Stimulated activated naive CD8-positive, alpha-beta T cell treated with anti-CD3 and anti-CD28 coated beads, Interleukin-15, Interleukin-2, amounts not matched to agents 100 ng/mL and 50 ng/mL, for 24 hours (primary cell): ENCODE measurements at regions not wholly inside any gene's neighbourhood (a gene's known extent, or its start where the extent isn't known, plus 50 kb on each side); places are given as distances from the start of the nearest gene placed in this dataset.

Experiments used
- H3K27ac Mint-ChIP-seq: one replicate; pipeline ENCODE4 v1.8.0; 2021; ENCODE audit warnings: mild to moderate bottlenecking, mixed read lengths
- H3K27me3 Mint-ChIP-seq: one replicate; pipeline ENCODE4 v1.8.0; 2021; ENCODE audit warnings: mixed read lengths
- H3K36me3 Mint-ChIP-seq: one replicate; pipeline ENCODE4 v1.8.0; 2021; ENCODE audit warnings: low read depth, mixed read lengths
- H3K4me1 Mint-ChIP-seq: one replicate; pipeline ENCODE4 v1.8.0; 2021; ENCODE audit warnings: low read depth, mixed read lengths
- H3K4me3 Mint-ChIP-seq: one replicate; pipeline ENCODE4 v1.8.0; 2021; ENCODE audit warnings: mild to moderate bottlenecking, mixed read lengths
- H3K9me3 Mint-ChIP-seq: one replicate; pipeline ENCODE4 v1.8.0; 2021; ENCODE audit warnings: mixed read lengths

GRCh38 chr2:239816576-239817467, 208.3 kb downstream of the NDUFA10 start:
- H3K27me3 Mint-ChIP-seq, result no peaks in the 10 kb centered on the region
- H3K4me3 Mint-ChIP-seq, result no peak overlapping the region
- no peaks in the 10 kb centered on the region for H3K9me3 Mint-ChIP-seq
- H3K36me3 Mint-ChIP-seq, result no peaks in the 10 kb centered on the region
- H3K4me1 Mint-ChIP-seq, result no peaks in the 10 kb centered on the region
- no peak overlapping the region for H3K27ac Mint-ChIP-seq

- no peaks in the 10 kb centered on the region for H3K36me3 Mint-ChIP-seq
- no peaks in the 10 kb centered on the region for H3K27me3 Mint-ChIP-seq
- H3K27ac Mint-ChIP-seq, result no peak overlapping the region
- no peaks in the 10 kb centered on the region for H3K9me3 Mint-ChIP-seq
- no peak overlapping the region for H3K4me3 Mint-ChIP-seq
- no peaks in the 10 kb centered on the region for H3K4me1 Mint-ChIP-seq
These were observed 209.5 kb downstream of the NDUFA10 start for GRCh38 chr2:239815671-239816070.

GRCh38 chr2:239814861-239815601, 210.1 kb downstream of the NDUFA10 start:
- no peaks in the 10 kb centered on the region for H3K4me1 Mint-ChIP-seq
- no peak overlapping the region for H3K4me3 Mint-ChIP-seq
- no peaks in the 10 kb centered on the region for H3K27me3 Mint-ChIP-seq
- H3K9me3 Mint-ChIP-seq, result no peaks in the 10 kb centered on the region
- no peak overlapping the region for H3K27ac Mint-ChIP-seq
- no peaks in the 10 kb centered on the region for H3K36me3 Mint-ChIP-seq

- no peaks in the 10 kb centered on the region for H3K4me1 Mint-ChIP-seq
- H3K36me3 Mint-ChIP-seq, result no peaks in the 10 kb centered on the region
- no peaks in the 10 kb centered on the region for H3K9me3 Mint-ChIP-seq
- no peak overlapping the region for H3K4me3 Mint-ChIP-seq
- H3K27ac Mint-ChIP-seq, result no peak overlapping the region
- H3K27me3 Mint-ChIP-seq, result no peaks in the 10 kb centered on the region
These were observed 210.9 kb downstream of the NDUFA10 start for GRCh38 chr2:239814116-239814860.

- Mint-ChIP-seq H3K4me1 (no peaks in the 10 kb centered on the region), H3K36me3 (no peaks in the 10 kb centered on the region), H3K4me3 (no peak overlapping the region), H3K27ac (no peak overlapping the region), H3K27me3 (no peaks in the 10 kb centered on the region), H3K9me3 (no peaks in the 10 kb centered on the region)
These were observed 211.7 kb downstream of the NDUFA10 start for GRCh38 chr2:239813261-239814115.

GRCh38 chr2:239811806-239812560, 213.2 kb downstream of the NDUFA10 start:
- Mint-ChIP-seq H3K27me3 (no peaks in the 10 kb centered on the region), H3K9me3 (no peaks in the 10 kb centered on the region), H3K27ac (no peak overlapping the region), H3K4me1 (no peaks in the 10 kb centered on the region), H3K4me3 (no peak overlapping the region), H3K36me3 (no peaks in the 10 kb centered on the region)

GRCh38 chr2:239811111-239811781, 213.9 kb downstream of the NDUFA10 start:
- no peaks in the 10 kb centered on the region for H3K9me3 Mint-ChIP-seq
- no peaks in the 10 kb centered on the region for H3K27me3 Mint-ChIP-seq
- no peaks in the 10 kb centered on the region for H3K36me3 Mint-ChIP-seq
- H3K4me1 Mint-ChIP-seq, result no peaks in the 10 kb centered on the region
- no peak overlapping the region for H3K27ac Mint-ChIP-seq
- no peak overlapping the region for H3K4me3 Mint-ChIP-seq

GRCh38 chr2:239809391-239809790, 215.8 kb downstream of the NDUFA10 start:
- Mint-ChIP-seq H3K27me3 (no peaks in the 10 kb centered on the region), H3K9me3 (no peaks in the 10 kb centered on the region), H3K4me3 (no peak overlapping the region), H3K4me1 (no peaks in the 10 kb centered on the region), H3K27ac (no peak overlapping the region), H3K36me3 (no peaks in the 10 kb centered on the region)

GRCh38 chr2:239807568-239807967, 217.6 kb downstream of the NDUFA10 start:
- Mint-ChIP-seq H3K4me1 (no peaks in the 10 kb centered on the region), H3K36me3 (no peaks in the 10 kb centered on the region), H3K4me3 (no peak overlapping the region), H3K9me3 (no peaks in the 10 kb centered on the region), H3K27me3 (no peaks in the 10 kb centered on the region), H3K27ac (no peak overlapping the region)

GRCh38 chr2:239806758-239807434, 218.2 kb downstream of the NDUFA10 start:
- H3K4me3 Mint-ChIP-seq, result no peak overlapping the region
- peaks cover 3% of the 10 kb centered on the region for H3K27me3 Mint-ChIP-seq
- H3K4me1 Mint-ChIP-seq, result no peaks in the 10 kb centered on the region
- no peaks in the 10 kb centered on the region for H3K36me3 Mint-ChIP-seq
- no peak overlapping the region for H3K27ac Mint-ChIP-seq
- no peaks in the 10 kb centered on the region for H3K9me3 Mint-ChIP-seq

- no peak overlapping the region for H3K27ac Mint-ChIP-seq
- no peaks in the 10 kb centered on the region for H3K9me3 Mint-ChIP-seq
- no peaks in the 10 kb centered on the region for H3K4me1 Mint-ChIP-seq
- H3K27me3 Mint-ChIP-seq, result peaks cover 6% of the 10 kb centered on the region
- no peak overlapping the region for H3K4me3 Mint-ChIP-seq
- no peaks in the 10 kb centered on the region for H3K36me3 Mint-ChIP-seq
These were observed 218.9 kb downstream of the NDUFA10 start for GRCh38 chr2:239806276-239806675.

GRCh38 chr2:239805414-239805813, 219.7 kb downstream of the NDUFA10 start:
- peaks cover 3% of the 10 kb centered on the region for H3K9me3 Mint-ChIP-seq
- H3K4me1 Mint-ChIP-seq, result no peaks in the 10 kb centered on the region
- no peaks in the 10 kb centered on the region for H3K36me3 Mint-ChIP-seq
- H3K27ac Mint-ChIP-seq, result no peak overlapping the region
- no peak overlapping the region for H3K4me3 Mint-ChIP-seq
- H3K27me3 Mint-ChIP-seq, result peaks cover 6% of the 10 kb centered on the region

- H3K9me3 Mint-ChIP-seq, result peaks cover 3% of the 10 kb centered on the region
These were observed 220.2 kb downstream of the NDUFA10 start for GRCh38 chr2:239805043-239805329.

More at GRCh38 chr2:239805043-239805329, 220.2 kb downstream of the NDUFA10 start:
- H3K27me3 Mint-ChIP-seq, result peaks cover 8% of the 10 kb centered on the region
- H3K27ac Mint-ChIP-seq, result no peak overlapping the region
- no peaks in the 10 kb centered on the region for H3K4me1 Mint-ChIP-seq
- H3K4me3 Mint-ChIP-seq, result no peak overlapping the region
- no peaks in the 10 kb centered on the region for H3K36me3 Mint-ChIP-seq
